GM19324 (cell line): ENCODE measurements at regions not wholly inside any gene's neighbourhood (a gene's known extent, or its start where the extent isn't known, plus 50 kb on each side); places are given as distances from the start of the nearest gene placed in this dataset.
"Not testable (repeated sequence)": the region's sequence is repeated elsewhere in the genome, so short reads cannot be mapped to it uniquely, and the experiment has no call there.

Experiments
- ATAC-seq: cut with Tn5 transposase; IDR thresholded peaks from one replicate; pipeline ENCODE4 v1.9.1; 2021; ENCODE audit warnings: mild to moderate bottlenecking, moderate library complexity; ENCODE audit not compliant: unreplicated experiment, low FRiP score

GRCh38 chr2:217360781-217361482, 501.1 kb upstream of the TNP1 start:
- ATAC-seq, result no peak

GRCh38 chr2:217360111-217360510, 500.2 kb upstream of the TNP1 start:
- ATAC-seq, result no peak

GRCh38 chr2:217357886-217358620, 498.2 kb upstream of the TNP1 start:
- ATAC-seq, result no peak

GRCh38 chr2:217356781-217357180, 496.9 kb upstream of the TNP1 start:
- ATAC-seq, result no peak

- ATAC-seq, result no peak
Observed at GRCh38 chr2:217356142-217356541, 496.3 kb upstream of the TNP1 start.

- ATAC-seq, result no peak
Observed at GRCh38 chr2:217353591-217353990, 493.7 kb upstream of the TNP1 start.

GRCh38 chr2:217351378-217351777, 491.5 kb upstream of the TNP1 start:
- no peak for ATAC-seq

- no peak for ATAC-seq
Observed at GRCh38 chr2:217349251-217349650, 489.4 kb upstream of the TNP1 start.

- not testable (repeated sequence) for ATAC-seq
Observed at GRCh38 chr2:217347630-217348029, 487.8 kb upstream of the TNP1 start.

GRCh38 chr2:217346043-217346442, 486.2 kb upstream of the TNP1 start:
- ATAC-seq, result not testable (repeated sequence)

- ATAC-seq, result no peak
Observed at GRCh38 chr2:217340899-217341298, 481.0 kb upstream of the TNP1 start.

GRCh38 chr2:217340176-217340575, 480.3 kb upstream of the TNP1 start:
- ATAC-seq, result no peak

GRCh38 chr2:217339753-217340152, 479.9 kb upstream of the TNP1 start:
- no peak for ATAC-seq

GRCh38 chr2:217338306-217338916, 478.5 kb upstream of the TNP1 start:
- ATAC-seq, result no peak

GRCh38 chr2:217337771-217338170, 477.9 kb upstream of the TNP1 start:
- ATAC-seq, result no peak

GRCh38 chr2:217336694-217337093, 476.8 kb upstream of the TNP1 start:
- no peak for ATAC-seq

GRCh38 chr2:217335341-217335966, 475.6 kb upstream of the TNP1 start:
- ATAC-seq, result no peak

GRCh38 chr2:217334561-217334960, 474.7 kb upstream of the TNP1 start:
- no peak for ATAC-seq

GRCh38 chr2:217332866-217333265, 473.0 kb upstream of the TNP1 start:
- ATAC-seq, result no peak

- no peak for ATAC-seq
Observed at GRCh38 chr2:217332417-217332791, 472.5 kb upstream of the TNP1 start.
